Activated T-cell treated with anti-CD3 and anti-CD28 coated beads, Interleukin-2, amount 50 U/mL, for 1 hour (primary cell): ENCODE measurements at regions not wholly inside any gene's neighbourhood (a gene's known extent, or its start where the extent isn't known, plus 50 kb on each side); places are given as distances from the start of the nearest gene placed in this dataset.
"Not testable (repeated sequence)": the region's sequence is repeated elsewhere in the genome, so short reads cannot be mapped to it uniquely, and the experiment has no call there.

Experiments
- DNase-seq: peaks from one replicate; pipeline ENCODE4 v3.0.0-alpha.2; 2020

- not testable (repeated sequence) for DNase-seq
Measured at GRCh38 chr1:245102149-245102548, 52.6 kb upstream of the KIF26B start.

- DNase-seq, result no peak
Measured at GRCh38 chr1:245099401-245099800, 55.4 kb upstream of the KIF26B start.

- no peak for DNase-seq
Measured at GRCh38 chr1:245098924-245099323, 55.9 kb upstream of the KIF26B start.

GRCh38 chr1:245096311-245097066 is 58.3 kb upstream of the KIF26B start:
- DNase-seq, result no peak

GRCh38 chr1:245095903-245096302 is 58.9 kb upstream of the KIF26B start:
- no peak for DNase-seq

GRCh38 chr1:245094954-245095353 is 59.8 kb upstream of the KIF26B start:
- DNase-seq, result no peak

- DNase-seq, result no peak
Measured at GRCh38 chr1:245094092-245094491, 60.7 kb upstream of the KIF26B start.

GRCh38 chr1:245092638-245092976 is 62.2 kb upstream of the KIF26B start:
- no peak for DNase-seq

- DNase-seq, result no peak
Measured at GRCh38 chr1:245091818-245092637, 62.8 kb upstream of the KIF26B start.

- no peak for DNase-seq
Measured at GRCh38 chr1:245091171-245091621, 63.6 kb upstream of the KIF26B start.

- DNase-seq, result no peak
Measured at GRCh38 chr1:245090491-245091090, 64.2 kb upstream of the KIF26B start.

- no peak for DNase-seq
Measured at GRCh38 chr1:245087723-245088122, 67.1 kb upstream of the KIF26B start.

- no peak for DNase-seq
Measured at GRCh38 chr1:245086389-245086969, 68.3 kb upstream of the KIF26B start.

- no peak for DNase-seq
Measured at GRCh38 chr1:245085508-245086095, 69.2 kb upstream of the KIF26B start.

- no peak for DNase-seq
Measured at GRCh38 chr1:245084551-245084950, 70.2 kb upstream of the KIF26B start.

- no peak for DNase-seq
Measured at GRCh38 chr1:245079021-245079609, 75.7 kb upstream of the KIF26B start.

- DNase-seq, result no peak
Measured at GRCh38 chr1:245074898-245075297, 79.9 kb upstream of the KIF26B start.

GRCh38 chr1:245074232-245074747 is 80.5 kb upstream of the KIF26B start:
- DNase-seq, result no peak

- DNase-seq, result no peak
Measured at GRCh38 chr1:245070836-245071615, 83.8 kb upstream of the KIF26B start.

- DNase-seq, result no peak
Measured at GRCh38 chr1:245067257-245067656, 87.5 kb upstream of the KIF26B start.

- DNase-seq, result no peak
Measured at GRCh38 chr1:245062741-245063305, 92.0 kb upstream of the KIF26B start.
